K562 (cell line): ENCODE measurements at regions not wholly inside any gene's neighbourhood (a gene's known extent, or its start where the extent isn't known, plus 50 kb on each side); places are given as distances from the start of the nearest gene placed in this dataset.

ENCODE experiments used
- CBX1 ChIP-seq: sonication (generic); IDR thresholded peaks from 2 replicates; pipeline ENCODE4 v1.6.1; 2016; ENCODE audit warnings: antibody characterized with exemption, low read depth, mild to moderate bottlenecking
- HNRNPH1 ChIP-seq: fragments of 200-400 bp; formaldehyde crosslinking; optimal IDR thresholded peaks from 2 replicates; pipeline ENCODE3; 2017; ENCODE audit warnings: low read depth, mild to moderate bottlenecking, low read length, moderate library complexity
- HOXB6 ChIP-seq: fragments of 250-450 bp; sonication (Bioruptor Pico); IDR thresholded peaks from 2 replicates; pipeline ENCODE4 v1.5.1; 2022; ENCODE audit warnings: mild to moderate bottlenecking, borderline replicate concordance
- KLF13 ChIP-seq: fragments of 450-650 bp; IDR thresholded peaks from 2 replicates; pipeline ENCODE4 v1.6.1; 2016; ENCODE audit warnings: missing genetic modification characterization, low read depth, mild to moderate bottlenecking, missing compliant biosample characterization, moderate library complexity, borderline replicate concordance
- MAZ ChIP-seq, 2 experiments: fragments of 450-650 bp in 1 of 2; sonication (generic) in 1 of 2; formaldehyde crosslinking; IDR thresholded peaks in 1 of 2; conservative IDR thresholded peaks in 1 of 2; 2 replicates each; pipeline versions ENCODE4 v1.4.0 to v1.5.0; 2020; ENCODE audit warnings: mild to moderate bottlenecking in 1 of 2, missing genetic modification reagents in 1 of 2
- MIER1 ChIP-seq: fragments of 450-650 bp; IDR thresholded peaks from 2 replicates; pipeline ENCODE4 v1.6.1; 2016; ENCODE audit warnings: antibody characterized with exemption, mild to moderate bottlenecking, low read depth
- RBM34 ChIP-seq: fragments of 200-400 bp; formaldehyde crosslinking; IDR thresholded peaks from 2 replicates; pipeline ENCODE4 v1.6.1; 2018; ENCODE audit warnings: low read length, borderline replicate concordance; ENCODE audit not compliant: insufficient read depth
- SP1 ChIP-seq: sonication (generic); formaldehyde crosslinking; IDR thresholded peaks from 2 replicates; pipeline ENCODE4 v1.8.1; 2022; ENCODE audit warnings: mild to moderate bottlenecking, missing genetic modification reagents
- TF ChIP-seq, protein P1 (sequence below): fragments of 250-450 bp; sonication (Bioruptor Pico); IDR thresholded peaks from 2 replicates; pipeline ENCODE4 v1.5.0; 2021; ENCODE audit warnings: mild to moderate bottlenecking, moderate library complexity
- TF ChIP-seq, protein P2 (sequence below): fragments of 250-450 bp; sonication (Bioruptor Pico); IDR thresholded peaks from 2 replicates; pipeline ENCODE4 v1.8.0; 2021; ENCODE audit warnings: moderate library complexity, mild to moderate bottlenecking, inconsistent platforms
- TF ChIP-seq, protein P3 (sequence below): IDR thresholded peaks from 2 replicates; pipeline ENCODE4 v1.6.1; 2014; ENCODE audit warnings: antibody characterized with exemption
- TF ChIP-seq, protein P4 (sequence below): fragments of 250-450 bp; sonication (Bioruptor Pico); IDR thresholded peaks from 2 replicates; pipeline ENCODE4 v1.4.0; 2020; ENCODE audit warnings: mild to moderate bottlenecking, moderate library complexity, borderline replicate concordance
- TF ChIP-seq, protein P5 (sequence below): fragments of 450-650 bp; formaldehyde crosslinking; IDR thresholded peaks from 2 replicates; pipeline ENCODE4 v1.4.0; 2020; ENCODE audit warnings: mild to moderate bottlenecking, moderate library complexity
- TF ChIP-seq, protein P6 (sequence below): fragments of 450-650 bp; formaldehyde crosslinking; conservative IDR thresholded peaks from 2 replicates; pipeline ENCODE4 v1.4.0; 2022; ENCODE audit warnings: mild to moderate bottlenecking, missing genetic modification characterization

DNA sequence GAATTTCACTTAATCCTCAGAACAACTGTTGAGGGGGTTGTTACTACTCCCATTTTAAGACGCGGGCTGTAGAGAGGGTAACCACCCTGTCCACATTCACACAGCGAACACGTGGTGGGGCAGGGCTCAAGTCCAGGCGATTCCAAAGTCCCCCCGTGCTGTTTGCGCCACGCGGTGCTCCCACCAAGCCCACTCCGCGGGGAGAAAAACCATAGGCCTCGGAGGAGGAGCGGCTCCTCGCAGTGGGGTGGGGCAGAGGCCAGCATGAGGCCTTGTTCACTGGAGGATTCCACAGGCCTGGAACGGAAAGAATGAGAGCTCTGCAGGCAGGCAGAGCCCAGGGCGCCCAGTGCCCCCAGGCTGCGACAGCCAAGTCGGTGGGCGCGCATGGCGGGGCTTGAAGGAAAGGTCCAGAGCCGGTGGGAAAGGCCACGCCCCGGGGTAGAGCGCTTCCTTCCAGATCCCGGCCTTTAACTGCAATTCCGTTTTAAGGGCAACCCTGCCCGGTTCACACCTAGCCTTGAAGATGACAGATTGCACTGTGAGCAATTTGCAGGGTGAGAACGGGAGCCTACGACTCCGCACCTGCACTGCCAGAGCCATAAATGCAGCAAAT lies 161.8 kb upstream of the TBL1XR1 start (continued):
- TF ChIP-seq, protein P1, sequence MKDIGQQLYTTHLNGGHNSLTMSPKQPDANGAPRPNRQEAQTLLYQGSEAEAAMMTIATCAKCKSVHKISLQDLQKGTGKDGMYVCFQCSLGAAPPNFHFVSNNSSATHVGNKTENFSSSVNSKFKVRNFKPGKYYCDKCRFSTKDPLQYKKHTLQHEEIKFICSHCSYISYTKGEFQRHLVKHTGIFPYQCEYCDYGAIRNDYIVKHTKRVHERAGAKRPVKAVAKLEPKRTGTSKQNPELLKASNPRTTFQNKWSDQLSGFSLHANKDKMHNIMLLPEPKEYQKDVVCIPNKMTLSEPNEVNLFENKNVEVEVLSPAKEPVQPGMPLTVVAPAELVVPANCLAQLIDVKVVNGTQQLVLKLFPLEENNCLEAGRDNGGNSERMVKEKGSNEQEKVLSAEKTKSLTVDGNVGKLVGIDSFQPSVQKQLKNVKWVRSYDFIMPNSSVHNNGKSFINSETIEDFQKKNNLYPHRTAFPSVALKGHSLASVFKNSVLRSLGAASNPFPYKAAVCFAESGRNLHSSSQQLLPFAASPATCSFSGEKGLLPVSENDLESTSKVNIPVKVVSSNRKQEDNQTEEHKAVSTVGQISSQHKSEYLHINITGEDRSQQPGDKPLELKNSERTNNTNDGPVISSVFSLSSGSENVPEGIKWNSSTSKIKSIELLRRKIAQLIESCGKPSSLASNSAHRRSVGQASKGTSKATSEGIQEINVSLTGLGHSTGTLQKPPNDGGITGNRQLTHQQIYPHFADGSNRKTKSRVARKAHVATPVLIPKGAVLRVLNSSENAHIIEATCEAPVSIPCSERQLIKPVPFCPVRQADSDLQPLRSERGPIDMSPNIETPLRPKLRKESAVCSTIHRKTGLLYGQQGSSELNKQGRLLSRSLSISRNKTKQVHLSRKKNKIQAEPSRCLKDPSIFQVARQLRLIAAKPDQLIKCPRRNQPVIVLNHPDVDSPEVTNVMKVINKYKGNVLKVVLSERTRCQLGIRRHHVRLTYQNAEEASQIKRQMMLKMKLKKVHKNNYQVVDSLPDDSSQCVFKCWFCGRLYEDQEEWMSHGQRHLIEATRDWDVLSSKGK (CRISPR knock-in tag), result no peak
- TF ChIP-seq, protein P2, sequence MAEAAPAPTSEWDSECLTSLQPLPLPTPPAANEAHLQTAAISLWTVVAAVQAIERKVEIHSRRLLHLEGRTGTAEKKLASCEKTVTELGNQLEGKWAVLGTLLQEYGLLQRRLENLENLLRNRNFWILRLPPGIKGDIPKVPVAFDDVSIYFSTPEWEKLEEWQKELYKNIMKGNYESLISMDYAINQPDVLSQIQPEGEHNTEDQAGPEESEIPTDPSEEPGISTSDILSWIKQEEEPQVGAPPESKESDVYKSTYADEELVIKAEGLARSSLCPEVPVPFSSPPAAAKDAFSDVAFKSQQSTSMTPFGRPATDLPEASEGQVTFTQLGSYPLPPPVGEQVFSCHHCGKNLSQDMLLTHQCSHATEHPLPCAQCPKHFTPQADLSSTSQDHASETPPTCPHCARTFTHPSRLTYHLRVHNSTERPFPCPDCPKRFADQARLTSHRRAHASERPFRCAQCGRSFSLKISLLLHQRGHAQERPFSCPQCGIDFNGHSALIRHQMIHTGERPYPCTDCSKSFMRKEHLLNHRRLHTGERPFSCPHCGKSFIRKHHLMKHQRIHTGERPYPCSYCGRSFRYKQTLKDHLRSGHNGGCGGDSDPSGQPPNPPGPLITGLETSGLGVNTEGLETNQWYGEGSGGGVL (CRISPR knock-in tag), result no peak
- TF ChIP-seq, protein P3, sequence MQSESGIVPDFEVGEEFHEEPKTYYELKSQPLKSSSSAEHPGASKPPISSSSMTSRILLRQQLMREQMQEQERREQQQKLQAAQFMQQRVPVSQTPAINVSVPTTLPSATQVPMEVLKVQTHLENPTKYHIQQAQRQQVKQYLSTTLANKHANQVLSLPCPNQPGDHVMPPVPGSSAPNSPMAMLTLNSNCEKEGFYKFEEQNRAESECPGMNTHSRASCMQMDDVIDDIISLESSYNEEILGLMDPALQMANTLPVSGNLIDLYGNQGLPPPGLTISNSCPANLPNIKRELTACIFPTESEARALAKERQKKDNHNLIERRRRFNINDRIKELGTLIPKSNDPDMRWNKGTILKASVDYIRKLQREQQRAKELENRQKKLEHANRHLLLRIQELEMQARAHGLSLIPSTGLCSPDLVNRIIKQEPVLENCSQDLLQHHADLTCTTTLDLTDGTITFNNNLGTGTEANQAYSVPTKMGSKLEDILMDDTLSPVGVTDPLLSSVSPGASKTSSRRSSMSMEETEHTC, result no peak
- TF ChIP-seq, protein P4, sequence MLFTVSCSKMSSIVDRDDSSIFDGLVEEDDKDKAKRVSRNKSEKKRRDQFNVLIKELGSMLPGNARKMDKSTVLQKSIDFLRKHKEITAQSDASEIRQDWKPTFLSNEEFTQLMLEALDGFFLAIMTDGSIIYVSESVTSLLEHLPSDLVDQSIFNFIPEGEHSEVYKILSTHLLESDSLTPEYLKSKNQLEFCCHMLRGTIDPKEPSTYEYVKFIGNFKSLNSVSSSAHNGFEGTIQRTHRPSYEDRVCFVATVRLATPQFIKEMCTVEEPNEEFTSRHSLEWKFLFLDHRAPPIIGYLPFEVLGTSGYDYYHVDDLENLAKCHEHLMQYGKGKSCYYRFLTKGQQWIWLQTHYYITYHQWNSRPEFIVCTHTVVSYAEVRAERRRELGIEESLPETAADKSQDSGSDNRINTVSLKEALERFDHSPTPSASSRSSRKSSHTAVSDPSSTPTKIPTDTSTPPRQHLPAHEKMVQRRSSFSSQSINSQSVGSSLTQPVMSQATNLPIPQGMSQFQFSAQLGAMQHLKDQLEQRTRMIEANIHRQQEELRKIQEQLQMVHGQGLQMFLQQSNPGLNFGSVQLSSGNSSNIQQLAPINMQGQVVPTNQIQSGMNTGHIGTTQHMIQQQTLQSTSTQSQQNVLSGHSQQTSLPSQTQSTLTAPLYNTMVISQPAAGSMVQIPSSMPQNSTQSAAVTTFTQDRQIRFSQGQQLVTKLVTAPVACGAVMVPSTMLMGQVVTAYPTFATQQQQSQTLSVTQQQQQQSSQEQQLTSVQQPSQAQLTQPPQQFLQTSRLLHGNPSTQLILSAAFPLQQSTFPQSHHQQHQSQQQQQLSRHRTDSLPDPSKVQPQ (CRISPR knock-in tag), result 0 out of 2 replicates have a peak, but pooled peaks have one; percentile 5
- TF ChIP-seq, protein P5, sequence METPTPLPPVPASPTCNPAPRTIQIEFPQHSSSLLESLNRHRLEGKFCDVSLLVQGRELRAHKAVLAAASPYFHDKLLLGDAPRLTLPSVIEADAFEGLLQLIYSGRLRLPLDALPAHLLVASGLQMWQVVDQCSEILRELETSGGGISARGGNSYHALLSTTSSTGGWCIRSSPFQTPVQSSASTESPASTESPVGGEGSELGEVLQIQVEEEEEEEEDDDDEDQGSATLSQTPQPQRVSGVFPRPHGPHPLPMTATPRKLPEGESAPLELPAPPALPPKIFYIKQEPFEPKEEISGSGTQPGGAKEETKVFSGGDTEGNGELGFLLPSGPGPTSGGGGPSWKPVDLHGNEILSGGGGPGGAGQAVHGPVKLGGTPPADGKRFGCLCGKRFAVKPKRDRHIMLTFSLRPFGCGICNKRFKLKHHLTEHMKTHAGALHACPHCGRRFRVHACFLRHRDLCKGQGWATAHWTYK, result peak; percentile 58; the same call in 1 of the 2 replicates
- peak; percentile 28 to 68; a peak in 3 of 4 replicates for TF ChIP-seq MAZ (CRISPR knock-in tag; conservative IDR thresholded peaks at IDR 0.05 in 1 of 2, IDR thresholded peaks at IDR 0.05 in 1 of 2)
- no peak for TF ChIP-seq MIER1
- TF ChIP-seq CBX1, result no peak
- peak; percentile 51; the same call in 1 of the 2 replicates for TF ChIP-seq KLF13 (tag)
- TF ChIP-seq, protein P6, sequence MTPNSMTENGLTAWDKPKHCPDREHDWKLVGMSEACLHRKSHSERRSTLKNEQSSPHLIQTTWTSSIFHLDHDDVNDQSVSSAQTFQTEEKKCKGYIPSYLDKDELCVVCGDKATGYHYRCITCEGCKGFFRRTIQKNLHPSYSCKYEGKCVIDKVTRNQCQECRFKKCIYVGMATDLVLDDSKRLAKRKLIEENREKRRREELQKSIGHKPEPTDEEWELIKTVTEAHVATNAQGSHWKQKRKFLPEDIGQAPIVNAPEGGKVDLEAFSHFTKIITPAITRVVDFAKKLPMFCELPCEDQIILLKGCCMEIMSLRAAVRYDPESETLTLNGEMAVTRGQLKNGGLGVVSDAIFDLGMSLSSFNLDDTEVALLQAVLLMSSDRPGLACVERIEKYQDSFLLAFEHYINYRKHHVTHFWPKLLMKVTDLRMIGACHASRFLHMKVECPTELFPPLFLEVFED, result no peak
- TF ChIP-seq RBM34, result no peak
- TF ChIP-seq SP1 (CRISPR knock-in tag), result no peak
- no peak for TF ChIP-seq HNRNPH1
- no peak for TF ChIP-seq HOXB6 (CRISPR knock-in tag)
